Skeletal muscle tissue (tissue), 3 donors: ENCODE measurements at regions not wholly inside any gene's neighbourhood (a gene's known extent, or its start where the extent isn't known, plus 50 kb on each side); places are given as distances from the start of the nearest gene placed in this dataset.
"Not testable (repeated sequence)": the region's sequence is repeated elsewhere in the genome, so short reads cannot be mapped to it uniquely, and the experiment has no call there.

Experiments used
- H3K27ac ChIP-seq: one replicate; pipeline ENCODE4 v1.7.0; 2013; ENCODE audit warnings: mild to moderate bottlenecking, low read depth, low read length, inconsistent platforms
- H3K27me3 ChIP-seq, 3 donors: one replicate each; pipeline ENCODE4 v1.7.0; 2013; ENCODE audit warnings: low read length in 3 of 3; ENCODE audit not compliant: control insufficient read depth in 3 of 3, insufficient read depth in 3 of 3
- H3K36me3 ChIP-seq, 3 donors: one replicate each; pipeline ENCODE4 v1.7.0; 2013; ENCODE audit warnings: low read length in 3 of 3; ENCODE audit not compliant: control insufficient read depth in 3 of 3, insufficient read depth in 3 of 3
- H3K4me1 ChIP-seq, 3 donors: one replicate each; pipeline ENCODE4 v1.7.0; 2013; ENCODE audit warnings: low read length in 3 of 3, mild to moderate bottlenecking in 3 of 3; ENCODE audit not compliant: control insufficient read depth in 3 of 3, insufficient read depth in 3 of 3
- H3K4me3 ChIP-seq, 3 donors: one replicate each; pipeline ENCODE4 v1.7.0; 2013; ENCODE audit warnings: low read length in 3 of 3
- H3K9ac ChIP-seq, 3 donors: one replicate each; pipeline ENCODE4 v1.7.0; 2013; ENCODE audit warnings: low read length in 3 of 3, mild to moderate bottlenecking in 3 of 3, moderate library complexity in 2 of 3, low read depth in 1 of 3
- H3K9me3 ChIP-seq, 3 donors: one replicate each; pipeline ENCODE4 v1.7.0; 2013; ENCODE audit warnings: low read length in 3 of 3; ENCODE audit not compliant: control insufficient read depth in 3 of 3
- donor health status: Osteomylitis.

GRCh38 chr2:82342356-82342755 lies 2037.8 kb upstream of the LRRTM1 start:
- Histone ChIP-seq H3K4me3 (no peak overlapping the region), H3K36me3 (no peaks in the 10 kb centered on the region), H3K9ac (no peak overlapping the region), H3K9me3 (no peaks in the 10 kb centered on the region), H3K27me3 (no peaks in the 10 kb centered on the region), H3K4me1 (no peaks in the 10 kb centered on the region), H3K27ac (no peak overlapping the region)

DNA sequence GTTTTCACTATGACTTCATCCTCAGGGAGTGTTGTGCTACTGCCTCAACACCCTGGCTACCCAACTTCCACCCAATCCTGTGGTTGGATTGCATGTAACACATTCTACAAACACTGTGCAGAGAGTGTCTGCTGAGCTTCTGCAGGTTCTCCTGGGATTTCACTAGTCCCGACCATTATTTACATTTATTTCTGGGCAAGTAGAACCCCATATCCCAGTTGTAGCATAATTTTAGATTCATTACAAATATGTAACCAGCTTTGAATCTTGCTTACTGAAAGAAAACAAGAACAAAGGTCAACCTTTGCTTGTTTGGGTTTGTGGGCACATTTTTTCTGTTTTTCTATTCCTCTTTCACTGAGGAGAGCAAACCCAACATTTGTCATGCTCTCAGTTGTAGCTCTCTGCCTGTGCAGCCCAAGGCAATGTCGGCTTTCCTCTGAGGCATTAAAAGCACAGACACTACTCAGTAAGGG lies 2036.1 kb upstream of the LRRTM1 start:
- H3K4me1 ChIP-seq, result no peaks in the 10 kb centered on the region
- no peak overlapping the region for H3K9ac ChIP-seq
- H3K36me3 ChIP-seq, result no peaks in the 10 kb centered on the region
- H3K27ac ChIP-seq, result no peak overlapping the region
- no peaks in the 10 kb centered on the region for H3K27me3 ChIP-seq
- H3K9me3 ChIP-seq, result no peaks in the 10 kb centered on the region
- no peak overlapping the region for H3K4me3 ChIP-seq

- H3K36me3 ChIP-seq, result no peaks in the 10 kb centered on the region
- H3K9me3 ChIP-seq, result no peaks in the 10 kb centered on the region
- no peak overlapping the region for H3K9ac ChIP-seq
- H3K4me1 ChIP-seq, result no peaks in the 10 kb centered on the region
- no peak overlapping the region for H3K27ac ChIP-seq
- H3K4me3 ChIP-seq, result no peak overlapping the region
- no peaks in the 10 kb centered on the region for H3K27me3 ChIP-seq
These were observed 2035.3 kb upstream of the LRRTM1 start for GRCh38 chr2:82339805-82340204.

GRCh38 chr2:82333697-82334096 lies 2029.1 kb upstream of the LRRTM1 start:
- no peaks in the 10 kb centered on the region for H3K36me3 ChIP-seq
- H3K27ac ChIP-seq, result no peak overlapping the region
- no peak overlapping the region for H3K9ac ChIP-seq
- H3K9me3 ChIP-seq, result no peaks in the 10 kb centered on the region
- no peak overlapping the region for H3K4me3 ChIP-seq
- H3K27me3 ChIP-seq, result no peaks in the 10 kb centered on the region
- H3K4me1 ChIP-seq, result no peaks in the 10 kb centered on the region

- Histone ChIP-seq H3K4me1 (no peaks in the 10 kb centered on the region), H3K4me3 (no peak overlapping the region), H3K9ac (no peak overlapping the region), H3K9me3 (no peaks in the 10 kb centered on the region), H3K36me3 (no peaks in the 10 kb centered on the region), H3K27me3 (no peaks in the 10 kb centered on the region), H3K27ac (no peak overlapping the region)
These were observed 2025.6 kb upstream of the LRRTM1 start for GRCh38 chr2:82330155-82330554.

- not testable (repeated sequence) for H3K27me3 ChIP-seq, H3K4me3 ChIP-seq, H3K9me3 ChIP-seq, H3K4me1 ChIP-seq, H3K27ac ChIP-seq, H3K36me3 ChIP-seq, H3K9ac ChIP-seq
These were observed 2021.7 kb upstream of the LRRTM1 start for GRCh38 chr2:82326180-82326767.

GRCh38 chr2:82320296-82320695 lies 2015.7 kb upstream of the LRRTM1 start:
- Histone ChIP-seq H3K27ac (no peak overlapping the region), H3K4me1 (no peaks in the 10 kb centered on the region), H3K9me3 (no peaks in the 10 kb centered on the region), H3K27me3 (no peaks in the 10 kb centered on the region), H3K36me3 (no peaks in the 10 kb centered on the region), H3K4me3 (no peak overlapping the region), H3K9ac (no peak overlapping the region)

GRCh38 chr2:82317012-82317411 lies 2012.5 kb upstream of the LRRTM1 start:
- Histone ChIP-seq H3K4me3 (no peak overlapping the region), H3K27me3 (no peaks in the 10 kb centered on the region), H3K27ac (no peak overlapping the region), H3K9me3 (no peaks in the 10 kb centered on the region), H3K9ac (no peak overlapping the region), H3K4me1 (no peaks in the 10 kb centered on the region), H3K36me3 (no peaks in the 10 kb centered on the region)

DNA sequence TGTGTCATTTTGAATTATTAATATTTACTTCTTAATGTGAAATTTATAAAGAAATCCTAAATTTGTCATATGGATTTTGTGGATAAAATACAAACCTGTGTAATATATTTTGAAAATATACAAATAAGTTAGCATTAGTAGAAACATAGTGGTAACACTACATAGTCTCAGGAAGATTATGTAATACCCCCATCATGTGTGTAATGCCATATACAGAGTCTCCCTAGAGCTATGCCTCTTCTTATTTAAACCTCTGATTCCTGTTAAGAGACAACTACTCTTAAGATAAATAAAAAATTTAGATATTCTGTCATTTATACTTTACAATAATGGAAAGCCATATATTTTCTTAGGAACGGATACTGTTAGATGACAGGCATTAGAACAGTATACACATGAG lies 2012.0 kb upstream of the LRRTM1 start:
- H3K4me1 ChIP-seq, result no peaks in the 10 kb centered on the region
- no peak overlapping the region for H3K4me3 ChIP-seq
- H3K27me3 ChIP-seq, result no peaks in the 10 kb centered on the region
- no peak overlapping the region for H3K27ac ChIP-seq
- no peaks in the 10 kb centered on the region for H3K36me3 ChIP-seq
- H3K9me3 ChIP-seq, result no peaks in the 10 kb centered on the region
- no peak overlapping the region for H3K9ac ChIP-seq

- Histone ChIP-seq H3K4me3 (no peak overlapping the region), H3K27ac (no peak overlapping the region), H3K4me1 (no peaks in the 10 kb centered on the region), H3K9me3 (no peaks in the 10 kb centered on the region), H3K9ac (no peak overlapping the region), H3K27me3 (no peaks in the 10 kb centered on the region), H3K36me3 (no peaks in the 10 kb centered on the region)
These were observed 2010.4 kb upstream of the LRRTM1 start for GRCh38 chr2:82314836-82315472.
